ENCODE measurements at regions not wholly inside any gene's neighbourhood (a gene's known extent, or its start where the extent isn't known, plus 50 kb on each side); places are given as distances from the start of the nearest gene placed in this dataset.
"Not testable (repeated sequence)": the region's sequence is repeated elsewhere in the genome, so short reads cannot be mapped to it uniquely, and the experiment has no call there.

DNA sequence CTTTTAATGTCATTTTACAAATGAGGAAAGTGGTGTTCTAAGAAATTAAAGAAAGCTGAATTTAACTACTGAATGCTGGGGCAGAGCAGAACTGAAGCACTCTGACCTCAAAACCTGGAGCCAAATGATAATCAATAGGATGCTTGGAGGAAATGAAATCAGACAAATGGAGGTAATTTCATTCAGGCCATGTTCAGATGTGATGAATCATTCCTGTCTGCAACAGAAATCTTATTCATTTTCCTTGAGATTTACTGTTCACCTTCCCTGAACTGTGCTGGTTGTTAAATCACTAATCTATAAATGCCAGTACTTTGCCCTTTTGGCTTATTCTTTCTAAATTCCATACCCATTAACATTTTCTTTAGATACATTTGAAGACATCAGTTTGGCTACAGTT, 85.6 kb upstream of the SNX7 start:
- Histone ChIP-seq H3K27me3 (ENCODE audit: control insufficient read depth, insufficient read depth, low read length) (no peaks in the 10 kb centered on the region), H3K9ac (ENCODE audit: low read length) (no peak overlapping the region), H3K27ac (ENCODE audit: low read depth, low read length) (no peak overlapping the region), H3K4me1 (ENCODE audit: control insufficient read depth, insufficient read depth, low read length) (no peaks in the 10 kb centered on the region), H3K4me3 (ENCODE audit: low read length) (no peak overlapping the region), H3K36me3 (ENCODE audit: control insufficient read depth, insufficient read depth, low read length) (no peaks in the 10 kb centered on the region)

DNA sequence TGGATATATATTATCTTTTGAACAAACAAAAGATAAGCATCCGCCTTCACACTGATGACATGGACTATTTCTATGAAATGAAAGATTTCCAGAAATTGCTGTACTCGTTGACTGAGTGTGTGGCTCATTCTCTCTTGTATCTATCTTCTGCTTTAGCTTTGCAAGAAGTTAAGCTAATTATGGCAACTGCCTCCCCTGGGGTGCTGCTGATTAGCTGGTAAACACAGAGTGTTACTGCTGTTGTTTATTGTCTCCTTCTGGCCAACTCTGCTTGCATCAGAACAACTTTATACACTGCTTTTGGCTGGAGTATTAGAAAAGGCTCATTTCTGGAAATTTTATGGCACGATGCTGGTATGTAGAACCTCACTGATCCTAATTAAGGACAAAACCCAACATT, 95.6 kb upstream of the SNX7 start:
- Histone ChIP-seq H3K4me3 (ENCODE audit: low read length) (no peak overlapping the region), H3K27me3 (ENCODE audit: control insufficient read depth, insufficient read depth, low read length) (no peaks in the 10 kb centered on the region), H3K27ac (ENCODE audit: low read depth, low read length) (no peak overlapping the region), H3K4me1 (ENCODE audit: control insufficient read depth, insufficient read depth, low read length) (no peaks in the 10 kb centered on the region), H3K36me3 (ENCODE audit: control insufficient read depth, insufficient read depth, low read length) (no peaks in the 10 kb centered on the region), H3K9ac (ENCODE audit: low read length) (no peak overlapping the region)

DNA sequence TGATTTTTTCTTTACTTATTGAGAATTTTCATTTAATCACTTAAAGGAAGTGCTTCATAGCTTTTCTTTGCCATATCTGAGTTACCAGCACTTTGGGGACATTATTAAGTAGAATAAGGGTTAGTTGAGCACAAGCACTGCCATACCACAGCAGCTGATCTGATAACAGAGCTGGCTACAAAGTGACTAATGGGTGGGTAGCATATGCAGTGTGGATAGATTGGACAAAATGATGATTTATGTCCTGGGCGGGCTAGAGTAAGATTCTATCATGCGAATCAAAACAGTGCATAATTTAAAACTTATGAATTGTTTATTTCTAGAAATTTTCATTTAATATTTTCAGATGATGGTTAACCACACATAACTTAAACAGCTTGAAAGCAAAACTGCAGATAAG, 102.2 kb upstream of the SNX7 start:
- Histone ChIP-seq H3K4me3 (ENCODE audit: low read length) (no peak overlapping the region), H3K9ac (ENCODE audit: low read length) (no peak overlapping the region), H3K27ac (ENCODE audit: low read depth, low read length) (no peak overlapping the region), H3K27me3 (ENCODE audit: control insufficient read depth, insufficient read depth, low read length) (no peaks in the 10 kb centered on the region), H3K36me3 (ENCODE audit: control insufficient read depth, insufficient read depth, low read length) (no peaks in the 10 kb centered on the region), H3K4me1 (ENCODE audit: control insufficient read depth, insufficient read depth, low read length) (no peaks in the 10 kb centered on the region)

DNA sequence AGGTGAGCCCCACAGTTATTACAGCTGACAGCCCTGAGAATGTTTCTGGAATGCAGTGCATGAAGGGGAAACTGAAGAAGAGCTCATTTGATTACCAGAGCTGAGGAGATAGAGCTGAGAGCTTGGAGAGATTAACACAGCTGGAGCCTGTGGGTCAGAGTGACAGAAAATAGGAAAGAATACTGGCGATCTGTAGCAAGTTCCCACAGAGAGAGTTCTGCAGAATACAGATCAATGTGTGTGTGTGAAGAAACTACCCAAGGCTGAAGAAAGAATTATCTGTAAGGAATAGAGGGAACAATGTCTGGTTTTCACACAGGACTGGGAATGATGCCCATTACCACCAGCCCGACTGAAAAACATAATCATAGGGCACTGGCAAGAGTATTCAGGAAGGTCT, 103.6 kb upstream of the SNX7 start:
- no peaks in the 10 kb centered on the region for H3K4me1 ChIP-seq (ENCODE audit: control insufficient read depth, insufficient read depth, low read length)
- H3K9ac ChIP-seq (ENCODE audit: low read length), result no peak overlapping the region
- no peaks in the 10 kb centered on the region for H3K27me3 ChIP-seq (ENCODE audit: control insufficient read depth, insufficient read depth, low read length)
- H3K36me3 ChIP-seq (ENCODE audit: control insufficient read depth, insufficient read depth, low read length), result no peaks in the 10 kb centered on the region
- H3K4me3 ChIP-seq (ENCODE audit: low read length), result no peak overlapping the region
- no peak overlapping the region for H3K27ac ChIP-seq (ENCODE audit: low read depth, low read length)

DNA sequence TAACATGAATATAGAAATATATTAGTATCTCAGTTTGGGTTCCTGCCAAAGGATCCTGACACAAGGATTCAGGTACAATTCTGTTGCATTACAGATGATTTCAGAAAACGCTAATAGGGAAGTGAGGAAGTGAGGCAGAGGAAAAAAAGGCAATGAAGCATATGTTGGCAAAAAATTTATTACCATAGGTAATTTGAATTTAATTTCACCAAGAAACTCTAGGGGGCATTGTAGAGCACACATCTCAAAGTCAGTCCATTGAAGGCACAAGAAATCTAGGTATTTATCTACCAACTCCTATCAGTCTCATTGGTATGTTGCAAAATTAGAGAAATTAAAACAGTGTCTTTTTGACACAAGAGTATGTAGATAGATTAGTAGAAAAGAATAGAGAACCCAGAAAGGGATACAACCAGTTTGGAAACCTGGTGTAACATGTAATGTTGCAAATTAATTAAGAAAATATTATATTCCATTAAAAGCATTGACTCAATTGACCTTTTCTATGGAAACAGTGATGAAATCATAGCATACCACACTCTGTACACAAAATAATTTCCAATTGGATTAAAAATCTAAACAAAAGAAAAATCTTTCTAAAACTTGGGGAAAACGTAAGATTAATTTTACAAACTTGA, 104.9 kb upstream of the SNX7 start:
- Histone ChIP-seq H3K4me1 (ENCODE audit: control insufficient read depth, insufficient read depth, low read length) (no peaks in the 10 kb centered on the region), H3K27ac (ENCODE audit: low read depth, low read length) (no peak overlapping the region), H3K27me3 (ENCODE audit: control insufficient read depth, insufficient read depth, low read length) (no peaks in the 10 kb centered on the region), H3K36me3 (ENCODE audit: control insufficient read depth, insufficient read depth, low read length) (no peaks in the 10 kb centered on the region), H3K4me3 (ENCODE audit: low read length) (no peak overlapping the region), H3K9ac (ENCODE audit: low read length) (no peak overlapping the region)

DNA sequence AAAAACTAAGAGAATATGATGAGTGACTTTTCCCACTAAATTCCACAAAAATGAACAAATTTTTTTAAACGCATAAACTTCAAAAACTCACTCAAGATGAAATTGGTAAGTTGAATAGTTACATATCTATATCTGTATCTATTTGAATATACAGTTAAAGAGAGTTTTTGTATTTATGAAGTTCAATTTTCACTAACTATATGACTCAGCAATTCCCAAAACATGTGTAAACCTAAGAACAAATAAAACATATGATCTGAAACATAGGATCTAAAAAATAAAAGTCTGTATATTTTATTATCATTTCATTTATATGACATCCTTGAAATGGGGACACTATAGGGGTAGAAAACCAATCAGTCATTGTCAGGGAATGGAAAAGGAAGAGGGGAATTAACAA, 105.7 kb upstream of the SNX7 start:
- no peak overlapping the region for H3K27ac ChIP-seq (ENCODE audit: low read depth, low read length)
- no peak overlapping the region for H3K9ac ChIP-seq (ENCODE audit: low read length)

DNA sequence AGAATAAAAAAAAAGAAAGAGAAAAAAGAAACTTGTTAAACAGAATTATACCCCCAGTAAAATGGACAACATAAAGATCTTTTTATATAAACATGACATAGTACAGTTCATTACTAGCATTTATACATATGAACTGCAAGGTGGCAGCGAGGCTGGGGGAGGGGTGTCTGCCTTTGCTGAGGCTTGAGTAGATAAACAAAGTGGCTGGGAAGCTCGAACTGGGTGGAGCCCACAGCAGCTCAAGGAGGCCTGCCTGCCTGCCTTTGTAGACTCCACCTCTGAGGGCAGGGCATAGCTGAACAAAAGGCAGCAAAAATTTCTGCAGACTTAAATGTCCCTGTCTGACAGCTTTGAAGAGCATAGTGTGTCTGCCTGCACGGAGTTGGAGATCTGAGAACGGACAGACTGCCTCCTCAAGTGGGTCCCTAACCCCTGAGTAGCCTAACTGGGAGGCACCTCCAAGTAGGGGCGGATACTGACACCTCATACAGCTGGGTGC, 108.9 kb upstream of the SNX7 start:
- not testable (repeated sequence) for H3K4me1 ChIP-seq (ENCODE audit: control insufficient read depth, insufficient read depth, low read length); H3K4me3 ChIP-seq (ENCODE audit: low read length); H3K27ac ChIP-seq (ENCODE audit: low read depth, low read length); H3K27me3 ChIP-seq (ENCODE audit: control insufficient read depth, insufficient read depth, low read length); H3K36me3 ChIP-seq (ENCODE audit: control insufficient read depth, insufficient read depth, low read length); H3K9ac ChIP-seq (ENCODE audit: low read length)

More for the DNA sequence above, 105.7 kb upstream of the SNX7 start:
- H3K36me3 ChIP-seq (ENCODE audit: control insufficient read depth, insufficient read depth, low read length), result no peaks in the 10 kb centered on the region
- H3K4me3 ChIP-seq (ENCODE audit: low read length), result no peak overlapping the region
- no peaks in the 10 kb centered on the region for H3K27me3 ChIP-seq (ENCODE audit: control insufficient read depth, insufficient read depth, low read length)
- no peaks in the 10 kb centered on the region for H3K4me1 ChIP-seq (ENCODE audit: control insufficient read depth, insufficient read depth, low read length)

DNA sequence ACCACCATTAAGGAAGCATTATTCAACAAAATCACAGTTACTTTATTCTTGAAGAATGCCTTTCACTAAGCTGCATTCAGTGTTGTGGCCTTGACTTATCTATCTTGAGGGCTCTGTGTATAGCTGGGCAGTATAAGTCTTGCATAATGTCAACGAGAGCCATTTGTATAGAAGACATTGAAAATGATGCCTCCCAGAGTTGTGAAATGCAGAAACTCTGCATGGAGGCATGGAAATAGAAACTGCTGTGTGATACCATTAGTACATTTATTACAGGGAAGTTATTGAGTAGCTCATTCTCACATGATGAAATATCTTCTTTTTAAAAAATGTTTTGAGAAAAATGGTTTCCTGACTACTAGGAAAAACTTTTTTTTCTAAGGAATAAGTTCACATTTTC, 111.4 kb upstream of the SNX7 start:
- Histone ChIP-seq H3K4me1 (ENCODE audit: control insufficient read depth, insufficient read depth, low read length) (no peaks in the 10 kb centered on the region), H3K36me3 (ENCODE audit: control insufficient read depth, insufficient read depth, low read length) (no peaks in the 10 kb centered on the region), H3K9ac (ENCODE audit: low read length) (no peak overlapping the region), H3K4me3 (ENCODE audit: low read length) (no peak overlapping the region), H3K27me3 (ENCODE audit: control insufficient read depth, insufficient read depth, low read length) (no peaks in the 10 kb centered on the region), H3K27ac (ENCODE audit: low read depth, low read length) (no peak overlapping the region)

DNA sequence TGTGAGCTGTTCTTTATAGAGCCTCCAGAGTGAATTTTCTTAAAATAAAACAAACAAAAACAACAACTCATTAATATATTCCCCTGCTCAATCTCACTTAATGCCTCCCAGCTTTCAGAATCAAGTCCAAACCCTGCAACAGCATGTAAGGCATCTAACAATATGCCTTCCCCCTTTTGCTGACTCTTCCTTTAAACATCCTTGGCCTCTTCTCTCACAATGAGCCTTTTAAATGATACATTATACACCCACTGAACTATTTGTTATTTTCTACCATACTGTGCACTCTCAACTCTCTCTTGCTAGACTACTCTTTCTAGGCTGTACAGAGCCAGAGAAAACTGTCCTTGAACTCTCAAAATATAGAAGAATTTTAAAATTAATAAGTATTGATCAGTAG, 115.2 kb upstream of the SNX7 start:
- no peaks in the 10 kb centered on the region for H3K4me1 ChIP-seq (ENCODE audit: control insufficient read depth, insufficient read depth, low read length)
- H3K9ac ChIP-seq (ENCODE audit: low read length), result no peak overlapping the region
- no peak overlapping the region for H3K4me3 ChIP-seq (ENCODE audit: low read length)
- H3K27me3 ChIP-seq (ENCODE audit: control insufficient read depth, insufficient read depth, low read length), result no peaks in the 10 kb centered on the region
- H3K36me3 ChIP-seq (ENCODE audit: control insufficient read depth, insufficient read depth, low read length), result no peaks in the 10 kb centered on the region
- no peak overlapping the region for H3K27ac ChIP-seq (ENCODE audit: low read depth, low read length)

DNA sequence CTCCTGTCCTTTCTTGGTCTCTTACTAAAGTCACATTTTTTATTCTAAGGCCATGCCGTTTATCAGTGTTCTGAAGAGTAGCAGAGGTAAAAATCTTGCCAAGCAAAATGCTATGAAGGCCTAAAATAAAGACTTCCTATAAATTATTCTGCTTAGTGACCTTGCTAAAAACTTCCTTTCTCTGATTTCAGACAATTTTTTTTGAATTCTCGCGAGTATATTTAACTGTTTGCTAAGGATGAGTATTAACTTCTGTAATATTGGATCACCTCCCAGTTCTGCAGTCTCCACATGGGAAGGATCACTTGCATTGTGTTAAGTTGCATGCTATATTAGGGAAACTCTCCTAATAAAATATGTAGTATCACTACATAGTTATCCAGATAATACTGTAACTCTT, 123.4 kb upstream of the SNX7 start:
- no peak overlapping the region for H3K4me3 ChIP-seq (ENCODE audit: low read length)
- no peak overlapping the region for H3K27ac ChIP-seq (ENCODE audit: low read depth, low read length)
- no peak overlapping the region for H3K9ac ChIP-seq (ENCODE audit: low read length)
- H3K36me3 ChIP-seq (ENCODE audit: control insufficient read depth, insufficient read depth, low read length), result no peaks in the 10 kb centered on the region
- H3K4me1 ChIP-seq (ENCODE audit: control insufficient read depth, insufficient read depth, low read length), result no peaks in the 10 kb centered on the region
- no peaks in the 10 kb centered on the region for H3K27me3 ChIP-seq (ENCODE audit: control insufficient read depth, insufficient read depth, low read length)

DNA sequence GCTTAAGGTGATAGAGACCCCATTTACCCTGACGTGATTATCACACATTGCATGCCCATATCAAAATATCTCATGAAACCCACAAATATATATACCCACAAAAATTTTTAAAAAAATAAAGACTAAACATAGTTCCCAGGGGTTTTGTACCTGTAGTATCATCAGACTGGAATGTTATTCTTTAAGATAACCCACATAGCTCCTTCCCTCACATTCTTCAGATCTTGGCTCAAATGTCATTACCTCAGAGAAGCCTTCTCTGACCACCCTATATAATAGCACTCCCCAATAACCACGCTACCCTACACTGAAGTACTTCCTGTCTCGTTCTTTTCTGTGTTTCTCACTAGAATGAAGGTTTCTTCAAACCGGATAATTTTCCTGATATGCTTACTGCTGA, 138.3 kb upstream of the SNX7 start:
- H3K27me3 ChIP-seq (ENCODE audit: control insufficient read depth, insufficient read depth, low read length), result no peaks in the 10 kb centered on the region
- no peak overlapping the region for H3K4me3 ChIP-seq (ENCODE audit: low read length)
- H3K9ac ChIP-seq (ENCODE audit: low read length), result no peak overlapping the region
- no peaks in the 10 kb centered on the region for H3K36me3 ChIP-seq (ENCODE audit: control insufficient read depth, insufficient read depth, low read length)
- H3K27ac ChIP-seq (ENCODE audit: low read depth, low read length), result no peak overlapping the region
- H3K4me1 ChIP-seq (ENCODE audit: control insufficient read depth, insufficient read depth, low read length), result no peaks in the 10 kb centered on the region

DNA sequence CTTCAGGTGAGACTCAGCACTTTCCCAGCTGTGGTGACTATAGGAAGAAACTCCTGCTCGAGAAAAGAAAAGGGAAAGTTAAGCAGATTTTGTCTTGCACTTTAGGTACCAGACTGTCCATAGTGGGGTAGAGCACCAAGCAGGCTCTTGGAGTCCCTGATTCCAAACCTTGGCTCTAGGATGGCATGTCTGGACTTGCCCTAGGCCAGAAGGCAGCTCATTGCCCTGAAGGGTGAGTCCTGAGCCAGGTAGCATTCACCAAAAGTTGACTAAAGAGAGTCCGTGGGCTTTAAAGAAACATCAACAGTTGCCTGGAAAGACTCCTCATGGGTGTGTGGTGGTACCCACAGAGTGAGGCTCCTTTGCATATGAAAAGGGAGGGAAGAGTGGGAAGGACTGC, 145.2 kb upstream of the SNX7 start:
- Histone ChIP-seq H3K36me3 (ENCODE audit: control insufficient read depth, insufficient read depth, low read length) (no peaks in the 10 kb centered on the region), H3K9ac (ENCODE audit: low read length) (no peak overlapping the region), H3K27ac (ENCODE audit: low read depth, low read length) (no peak overlapping the region), H3K4me3 (ENCODE audit: low read length) (no peak overlapping the region), H3K27me3 (ENCODE audit: control insufficient read depth, insufficient read depth, low read length) (no peaks in the 10 kb centered on the region), H3K4me1 (ENCODE audit: control insufficient read depth, insufficient read depth, low read length) (no peaks in the 10 kb centered on the region)

DNA sequence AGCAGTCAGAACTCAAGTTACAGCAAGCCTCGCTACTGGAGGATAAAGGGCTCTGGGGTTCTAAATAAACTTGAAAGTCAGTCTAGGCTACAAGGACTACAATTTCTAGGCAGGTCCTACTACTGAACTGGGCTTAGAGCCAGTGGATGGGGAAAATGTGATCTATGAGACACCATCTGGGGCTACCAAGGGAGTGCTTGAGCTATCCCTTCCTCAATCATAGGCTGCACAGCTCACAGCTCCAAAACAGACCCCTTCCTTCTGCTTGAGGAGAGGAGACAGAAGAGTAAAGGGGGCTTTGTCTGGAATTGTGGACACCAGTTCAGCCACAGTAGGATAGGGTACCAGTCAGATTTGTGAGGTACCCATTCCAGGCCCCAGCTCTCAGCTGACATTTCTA, 145.8 kb upstream of the SNX7 start:
- Histone ChIP-seq H3K4me3 (ENCODE audit: low read length) (no peak overlapping the region), H3K36me3 (ENCODE audit: control insufficient read depth, insufficient read depth, low read length) (no peaks in the 10 kb centered on the region), H3K4me1 (ENCODE audit: control insufficient read depth, insufficient read depth, low read length) (no peaks in the 10 kb centered on the region), H3K27ac (ENCODE audit: low read depth, low read length) (no peak overlapping the region), H3K27me3 (ENCODE audit: control insufficient read depth, insufficient read depth, low read length) (no peaks in the 10 kb centered on the region), H3K9ac (ENCODE audit: low read length) (no peak overlapping the region)
